Occipital lobe (tissue), 1 donor: ENCODE measurements at regions not wholly inside any gene's neighbourhood (a gene's known extent, or its start where the extent isn't known, plus 50 kb on each side); places are given as distances from the start of the nearest gene placed in this dataset.

ENCODE experiments used
- DNase-seq: peaks from one replicate; lab custom pipeline; 2025; lab: John Stamatoyannopoulos, UW

GRCh38 chr12:43118881-43119280 lies 433.1 kb downstream of the ADAMTS20 start:
- no peak for DNase-seq

DNA sequence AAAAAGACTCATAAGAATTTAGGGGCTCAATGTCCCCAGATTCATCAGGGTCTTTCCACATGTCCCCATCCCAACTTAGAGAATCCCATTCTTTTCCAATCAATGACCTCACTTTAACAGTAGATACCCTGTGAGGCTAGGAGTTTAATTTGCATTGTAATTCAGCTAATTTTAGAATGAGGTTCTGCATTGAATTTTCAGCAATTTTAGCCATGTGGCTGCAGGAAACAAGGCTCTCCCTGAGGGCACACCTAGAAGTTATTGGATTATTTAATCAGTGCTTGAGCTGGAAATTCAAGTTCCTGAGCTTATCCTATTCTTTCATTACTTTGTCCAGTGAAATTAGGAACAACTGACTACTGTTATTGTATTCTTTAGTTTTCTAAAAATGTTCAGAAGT lies 433.8 kb downstream of the ADAMTS20 start:
- no peak for DNase-seq

DNA sequence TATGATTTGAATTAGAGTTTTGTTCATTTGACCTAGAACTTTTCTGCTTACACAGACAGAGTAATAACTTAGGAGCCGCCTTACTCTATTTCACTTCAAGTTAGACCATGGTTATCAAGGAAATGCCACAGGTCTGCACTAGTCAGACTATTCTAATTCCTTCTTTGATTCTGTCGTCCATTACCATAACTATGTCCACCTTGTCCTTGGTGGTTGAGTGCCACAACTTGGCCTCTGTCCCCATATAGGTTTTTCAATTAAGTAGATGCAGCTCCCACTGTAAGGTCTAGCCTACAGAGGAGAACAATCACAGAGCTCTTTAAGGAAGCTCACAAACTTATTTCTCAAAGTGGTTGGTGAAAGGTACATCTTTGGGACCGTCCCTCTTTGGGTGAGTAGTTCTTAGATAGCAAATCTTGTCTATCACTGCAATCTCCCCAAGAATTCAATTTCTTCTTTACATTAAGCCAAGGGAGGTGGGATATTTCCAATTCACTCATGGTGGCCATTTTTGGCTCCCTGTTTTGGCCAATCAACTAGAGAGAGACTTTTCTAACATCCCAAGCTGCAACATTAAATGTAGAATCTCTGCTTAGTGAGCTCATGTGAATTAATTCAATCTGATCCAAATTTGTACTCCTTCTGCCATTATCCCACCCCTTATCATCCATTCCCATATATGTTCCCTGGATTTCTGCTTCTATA lies 434.6 kb downstream of the ADAMTS20 start:
- DNase-seq, result no peak

GRCh38 chr12:43115441-43116160 lies 436.4 kb downstream of the ADAMTS20 start:
- DNase-seq, result no peak

DNA sequence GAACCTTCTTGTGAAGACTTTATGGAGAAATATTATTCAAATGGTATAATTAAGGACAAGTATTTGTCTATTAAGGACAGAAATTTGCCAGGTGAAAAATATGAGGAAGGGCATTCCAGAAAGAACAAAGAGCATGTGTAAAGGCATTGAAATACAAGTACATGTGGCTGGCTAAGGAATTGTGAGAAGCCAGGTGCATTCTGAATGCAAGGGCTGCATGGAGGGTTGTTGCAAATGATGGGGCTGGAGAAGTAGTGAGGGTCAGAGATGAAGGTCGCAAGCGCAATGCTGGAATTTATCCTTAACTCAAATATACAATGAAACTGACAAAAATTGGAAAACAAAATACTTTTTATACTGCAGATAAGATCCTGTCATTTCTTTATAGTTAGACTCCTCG lies 437.7 kb downstream of the ADAMTS20 start:
- DNase-seq, result no peak

- no peak for DNase-seq
These were observed 438.4 kb downstream of the ADAMTS20 start for GRCh38 chr12:43113616-43114015.

DNA sequence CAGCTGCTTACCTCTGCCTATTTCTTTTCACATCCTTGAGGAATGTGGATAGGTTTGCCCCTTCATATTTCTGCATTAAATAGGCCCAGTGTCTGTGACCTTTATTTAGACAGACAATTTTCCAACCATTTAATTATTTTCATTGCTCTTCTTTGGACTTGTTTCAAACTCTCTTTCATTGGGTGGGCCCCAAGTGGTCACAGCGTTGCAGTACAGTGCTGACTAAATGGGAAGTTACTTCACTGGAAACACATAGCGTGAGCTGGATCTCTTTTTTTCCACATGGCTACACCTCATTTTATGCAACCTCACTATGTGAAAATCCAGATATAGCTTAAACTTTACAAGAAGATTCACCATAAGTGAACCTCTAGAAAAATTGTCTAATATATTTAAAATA lies 438.9 kb downstream of the ADAMTS20 start:
- no peak for DNase-seq

- no peak for DNase-seq
These were observed 439.7 kb downstream of the ADAMTS20 start for GRCh38 chr12:43112101-43112920.

DNA sequence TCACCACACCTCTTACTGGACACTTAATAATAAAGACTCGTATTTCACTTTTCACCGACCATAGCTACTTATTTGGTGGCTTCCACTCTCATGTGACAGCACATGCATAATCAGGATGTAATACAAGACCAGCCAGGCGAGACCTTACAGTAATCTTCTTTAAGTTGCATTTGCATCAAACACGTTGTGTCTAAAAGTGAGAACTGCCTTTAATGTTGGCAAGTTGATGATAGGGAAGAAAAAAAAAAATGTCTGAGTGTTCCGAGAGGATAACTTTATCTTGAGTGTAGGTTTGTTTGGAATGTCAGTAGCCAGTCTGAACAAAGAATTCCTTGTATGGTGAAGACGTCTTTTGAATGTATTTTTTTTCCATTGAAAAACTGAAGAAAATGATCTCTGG lies 440.4 kb downstream of the ADAMTS20 start:
- DNase-seq, result no peak

GRCh38 chr12:43109631-43110345 lies 442.2 kb downstream of the ADAMTS20 start:
- no peak for DNase-seq

DNA sequence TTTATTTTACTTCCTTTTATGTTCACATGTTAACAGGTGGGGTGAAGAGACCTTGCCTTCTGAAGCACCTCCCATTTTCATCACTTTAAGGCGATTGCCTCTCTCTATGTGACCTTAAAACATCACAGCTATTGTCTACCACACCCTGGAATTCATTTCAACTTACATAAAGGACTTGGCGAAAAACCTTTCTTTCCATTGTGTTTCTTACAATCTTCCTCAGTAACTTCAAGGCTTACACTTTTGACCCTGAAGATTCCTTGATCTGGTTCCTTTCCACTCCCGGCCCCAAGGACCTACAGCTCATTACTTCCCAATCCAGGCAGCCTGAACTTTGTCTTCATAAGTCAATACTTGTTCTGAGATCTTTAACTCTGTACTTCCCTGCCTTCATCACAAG lies 443.3 kb downstream of the ADAMTS20 start:
- no peak for DNase-seq

DNA sequence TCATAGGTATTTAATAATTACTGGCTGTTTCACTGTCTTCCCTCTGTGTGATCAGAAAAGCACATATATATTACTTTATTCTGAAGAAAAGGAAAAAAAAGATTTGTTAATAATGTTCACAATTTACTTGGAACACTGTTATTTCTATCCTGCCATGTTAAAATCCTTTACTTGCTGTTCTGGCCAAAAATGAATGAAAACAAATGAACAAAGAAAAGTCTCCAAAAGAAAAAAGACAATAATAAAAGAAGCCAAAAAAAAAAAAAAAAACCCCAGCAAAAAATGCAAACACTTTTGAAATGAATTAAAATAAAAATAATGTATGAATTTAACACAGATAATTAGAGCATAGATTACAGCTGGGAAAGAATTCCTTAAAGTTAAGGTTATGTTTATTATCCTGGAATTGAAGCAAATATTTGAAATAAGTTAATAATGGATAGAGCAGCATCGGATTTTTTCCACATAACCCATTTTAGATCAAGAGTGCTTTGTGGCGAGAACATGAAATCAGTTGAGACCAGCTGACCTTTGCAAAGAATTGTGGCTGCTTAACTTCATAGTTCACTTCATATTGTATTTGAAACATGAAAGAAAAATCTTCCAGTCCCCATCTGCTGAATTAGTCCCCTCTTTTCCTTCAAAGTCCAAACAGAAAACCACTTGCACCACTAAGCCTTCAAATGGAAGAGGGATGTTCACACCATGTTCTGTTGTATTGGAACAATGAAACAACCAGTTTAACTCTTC lies 444.8 kb downstream of the ADAMTS20 start:
- DNase-seq, result no peak

- DNase-seq, result no peak
These were observed 445.6 kb downstream of the ADAMTS20 start for GRCh38 chr12:43106355-43106754.

DNA sequence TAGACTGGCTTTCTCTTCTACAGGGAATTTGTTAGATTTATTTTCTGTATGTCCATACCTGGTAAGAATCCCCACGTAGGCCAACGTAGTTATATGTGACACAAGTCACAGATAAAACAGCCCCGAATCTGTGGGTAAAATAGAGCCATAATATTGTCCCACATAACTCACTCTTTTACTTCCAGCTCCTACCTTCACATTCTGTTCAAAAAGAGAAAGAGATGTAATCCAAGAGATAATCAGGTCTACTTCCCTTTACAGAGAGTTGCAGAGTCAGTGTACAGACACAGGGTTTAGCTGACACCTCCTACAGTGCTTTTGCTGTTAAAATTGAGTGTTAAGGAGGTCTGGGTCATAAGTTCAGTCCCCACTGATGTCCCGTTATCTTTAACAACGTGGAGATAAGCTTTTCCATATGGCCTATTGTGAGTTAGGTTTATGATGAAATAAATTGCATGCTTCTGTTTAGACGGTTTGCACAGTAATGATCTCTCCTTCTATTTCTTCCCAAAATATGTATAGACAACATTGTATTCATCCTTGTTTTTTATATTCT lies 446.5 kb downstream of the ADAMTS20 start:
- no peak for DNase-seq

DNA sequence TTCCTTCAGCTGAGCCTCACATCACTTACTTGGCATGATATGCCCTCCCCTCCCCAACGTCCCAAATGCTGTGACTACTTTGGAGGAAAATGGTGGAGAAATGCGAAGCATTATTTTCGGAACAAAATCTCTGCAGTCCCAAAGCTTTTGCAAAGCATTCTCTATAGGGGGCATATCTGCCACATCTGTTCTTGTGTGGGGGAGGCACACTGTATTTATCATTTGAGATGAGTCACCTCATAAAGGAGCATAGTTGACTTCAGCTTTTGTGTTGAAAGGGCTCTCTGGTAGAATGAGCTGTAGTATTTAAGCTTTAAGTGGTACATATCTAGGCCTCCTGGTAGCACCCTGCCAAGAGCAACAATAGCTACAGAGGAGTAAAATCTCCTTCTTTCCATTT lies 447.5 kb downstream of the ADAMTS20 start:
- no peak for DNase-seq

GRCh38 chr12:43103866-43104265 lies 448.1 kb downstream of the ADAMTS20 start:
- DNase-seq, result no peak

DNA sequence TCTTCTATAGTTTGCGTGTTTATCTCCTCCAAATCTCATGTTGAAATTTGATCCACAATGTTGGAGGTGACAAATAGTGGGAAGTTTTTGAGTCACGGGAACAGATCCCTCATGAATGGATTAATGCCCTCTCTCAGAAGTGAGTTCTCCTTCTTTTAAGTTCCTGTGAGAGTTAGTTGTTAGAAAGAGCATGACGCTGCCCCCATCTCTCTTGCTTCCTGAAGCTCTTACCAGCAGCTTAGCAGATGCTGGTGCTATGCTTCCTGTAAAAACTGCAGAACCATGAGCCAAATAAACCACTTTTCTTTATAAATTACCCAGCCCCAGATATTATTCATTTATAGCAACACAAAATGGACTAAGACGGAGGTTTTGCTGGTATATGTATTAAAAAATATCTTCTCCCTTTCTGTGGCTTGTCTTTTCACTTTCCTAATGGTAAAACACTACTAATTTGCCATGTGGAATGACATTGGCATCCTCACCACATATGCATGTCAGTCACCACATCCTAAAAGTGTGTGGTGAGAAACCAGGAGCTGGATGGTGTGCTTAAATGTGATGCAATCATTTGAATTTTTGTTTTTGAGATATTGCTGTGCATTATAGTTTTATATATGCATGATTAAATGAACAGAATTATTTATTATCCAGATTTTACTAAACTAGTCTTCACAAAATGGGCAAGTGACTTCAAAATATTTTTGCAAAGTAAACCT lies 449.3 kb downstream of the ADAMTS20 start:
- DNase-seq, result no peak

DNA sequence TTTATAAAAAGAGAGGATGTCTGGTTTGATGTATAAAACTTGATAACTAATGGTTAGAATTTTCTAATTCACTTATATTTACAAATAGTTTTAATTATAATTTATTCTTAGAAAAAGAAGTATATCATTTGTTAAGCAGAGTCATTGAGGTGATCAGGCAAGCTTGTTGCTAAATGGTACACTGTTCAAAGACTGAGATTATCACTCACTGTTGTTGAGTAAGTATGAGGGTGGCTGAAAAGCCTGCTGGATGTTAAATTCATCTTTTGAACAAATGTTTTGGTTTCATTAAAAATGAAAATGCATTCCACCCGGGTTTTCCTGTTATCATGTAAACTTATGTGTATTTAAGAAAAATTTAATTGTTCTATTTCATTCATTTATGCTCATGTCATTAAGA lies 451.8 kb downstream of the ADAMTS20 start:
- no peak for DNase-seq

DNA sequence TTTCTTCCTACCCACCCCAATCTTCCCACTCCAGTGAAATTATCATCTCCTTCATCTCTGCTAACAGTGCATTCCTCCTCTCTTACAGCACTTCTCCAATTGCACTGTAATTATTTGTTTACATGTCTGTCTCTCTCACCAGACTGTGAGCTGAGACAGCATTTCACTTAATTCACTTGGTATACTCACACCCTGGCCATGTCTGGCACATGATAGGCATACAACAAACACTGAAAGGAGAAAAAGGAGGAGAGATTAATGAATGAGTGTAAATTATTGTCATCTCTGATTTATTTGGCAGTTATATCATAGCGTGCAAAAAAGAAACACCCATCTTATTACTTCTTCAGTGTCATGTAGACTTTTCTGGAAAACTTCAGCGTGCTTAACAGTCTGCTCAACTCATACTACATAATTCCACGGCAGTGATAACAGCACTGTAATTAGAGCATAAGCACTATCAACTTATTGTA lies 452.3 kb downstream of the ADAMTS20 start:
- DNase-seq, result no peak
